HL-60/S4 treated with phorbol 12-myristate 13-acetate at 8.2 ng/mL for 4 days and 3 days (cell line): ENCODE measurements at regions not wholly inside any gene's neighbourhood (a gene's known extent, or its start where the extent isn't known, plus 50 kb on each side); places are given as distances from the start of the nearest gene placed in this dataset.

Experiments used
- in situ Hi-C: fragments of 300-500 bp; cut with MboI; formaldehyde crosslinking; loops from 2 replicates; pipeline ENCODE4 v1.15.0; 2022; ENCODE audit warnings: low sequenced_read_pairs

- in situ Hi-C loops: no loop called here
Measured at GRCh38 chr7:46532571-46532970, 611.5 kb upstream of the IGFBP3 start.

DNA sequence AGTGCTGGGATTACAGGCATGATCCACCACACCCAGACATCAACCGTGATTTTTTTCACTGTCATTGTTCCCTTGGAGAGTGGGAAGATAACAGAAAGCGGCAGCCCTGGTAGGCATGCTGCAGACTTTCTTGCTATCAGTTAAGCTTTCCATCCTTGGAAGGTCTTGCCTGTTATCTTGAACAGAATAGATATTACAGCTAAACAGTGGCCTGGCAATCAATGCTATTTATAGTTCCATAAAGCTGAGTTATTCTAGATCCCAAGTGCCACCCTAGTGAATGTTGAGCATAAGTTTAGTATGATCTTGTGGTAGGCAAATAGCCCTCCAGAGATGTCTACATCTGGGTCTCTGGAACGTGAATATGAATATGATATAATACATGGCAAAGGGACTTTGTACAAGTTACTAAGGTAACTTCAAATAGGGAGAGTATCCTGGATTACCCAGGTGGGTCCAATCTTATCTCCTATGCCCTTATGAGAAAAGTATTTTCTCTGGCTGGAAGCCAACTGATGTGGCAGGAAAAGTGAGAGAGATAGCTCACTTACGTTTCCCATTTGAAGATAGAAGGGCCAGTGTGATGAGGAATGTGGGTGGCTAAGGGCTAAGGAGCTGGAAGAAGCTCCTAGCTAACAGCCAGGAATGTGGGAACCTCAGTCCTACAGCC, 609.1 kb upstream of the IGFBP3 start:
- in situ Hi-C loops: no loop called here

GRCh38 chr7:46527360-46527759, 606.3 kb upstream of the IGFBP3 start:
- in situ Hi-C loops: no loop called here

DNA sequence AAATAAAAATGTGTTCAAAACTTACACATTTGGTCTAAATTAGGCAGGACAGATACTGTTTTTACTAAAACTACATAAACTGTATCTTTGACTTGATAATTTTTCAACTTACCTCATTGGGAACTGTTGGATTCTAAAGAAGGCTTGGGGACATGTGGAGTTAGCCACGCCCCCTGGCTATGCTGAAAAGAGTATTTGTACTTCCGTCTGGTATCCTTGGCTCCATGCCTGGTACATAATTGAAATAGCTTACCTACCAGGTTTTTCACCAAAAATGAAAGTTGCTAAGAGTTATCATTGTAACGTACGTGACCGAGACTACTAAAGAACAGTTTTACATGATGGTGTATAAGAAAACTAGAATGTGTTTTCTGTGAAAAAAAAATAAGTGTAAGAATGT, 604.8 kb upstream of the IGFBP3 start:
- in situ Hi-C loops: no loop called here

- in situ Hi-C loops: no loop called here
Measured at GRCh38 chr7:46524350-46524749, 603.3 kb upstream of the IGFBP3 start.

- in situ Hi-C loops: no loop called here
Measured at GRCh38 chr7:46522354-46522906, 601.4 kb upstream of the IGFBP3 start.

DNA sequence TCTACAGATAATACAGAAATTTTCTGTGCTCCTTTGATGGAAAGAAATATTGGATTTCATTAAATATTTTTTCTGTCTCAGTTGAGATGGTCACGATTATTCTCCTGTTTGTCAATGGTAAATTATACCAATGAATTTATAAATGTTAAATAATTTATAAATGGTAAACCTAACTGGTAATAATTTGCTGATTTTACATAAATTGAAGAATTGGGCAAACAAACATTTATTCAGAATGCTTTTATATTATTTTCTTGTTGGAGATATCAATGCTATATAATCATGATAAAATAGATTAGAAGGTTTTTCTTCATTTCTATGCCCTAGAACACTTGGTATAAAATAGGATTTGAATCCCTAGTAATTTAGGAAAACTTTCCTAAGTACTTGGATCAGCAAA, 597.6 kb upstream of the IGFBP3 start:
- in situ Hi-C loops: no loop called here

DNA sequence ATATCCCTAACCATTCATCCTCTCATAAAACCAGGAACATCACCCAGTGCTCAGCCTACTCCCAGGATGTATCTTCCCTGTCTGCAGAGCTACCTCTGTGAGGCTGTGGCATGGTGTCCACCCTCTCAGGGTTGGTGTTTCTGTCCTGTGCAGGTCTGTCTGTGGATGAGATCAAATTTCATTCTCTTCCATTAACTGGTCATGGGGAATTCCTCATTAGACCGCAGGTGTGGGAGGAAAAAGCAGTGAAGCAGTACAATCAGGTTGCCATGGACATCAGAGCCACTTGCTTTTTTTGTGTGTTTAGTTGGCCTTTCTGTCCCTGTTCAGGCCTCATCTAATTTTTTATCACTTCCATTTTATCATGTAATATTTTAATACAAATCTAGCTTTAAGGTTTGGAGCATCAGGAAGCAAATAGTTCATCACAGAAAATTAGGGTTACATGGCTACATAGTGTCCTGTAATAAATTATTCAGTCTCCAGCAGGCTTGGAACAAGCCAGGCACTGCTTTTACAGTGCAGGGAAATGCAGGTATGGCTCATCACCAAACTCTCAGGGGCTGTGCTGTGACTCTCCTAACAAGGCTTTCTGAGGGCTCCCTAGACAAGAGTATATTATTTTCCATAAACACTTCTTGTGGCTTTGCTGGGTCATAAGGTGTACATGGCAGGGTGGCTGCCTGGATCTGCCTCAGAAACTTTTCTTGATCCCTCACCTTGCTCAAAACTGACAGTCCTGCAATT, 594.9 kb upstream of the IGFBP3 start:
- in situ Hi-C loops: no loop called here

DNA sequence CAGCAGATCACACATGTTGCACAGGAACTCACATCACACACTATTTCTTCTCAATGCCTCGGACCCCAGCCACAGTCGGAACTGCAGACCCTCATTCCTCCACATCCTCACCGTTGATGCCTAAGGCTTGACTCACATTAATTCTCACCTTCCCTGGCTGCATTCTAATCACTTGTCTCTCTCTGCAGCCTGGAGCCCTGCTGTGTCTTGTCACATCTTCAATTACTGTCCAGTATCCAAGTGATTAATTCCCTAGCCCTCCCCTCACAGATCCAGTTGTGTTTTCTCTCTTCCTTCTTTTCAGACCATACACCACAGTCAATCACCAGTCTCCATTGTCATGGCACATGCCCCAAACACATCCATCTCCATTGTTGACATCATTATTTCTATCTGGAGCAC, 592.4 kb upstream of the IGFBP3 start:
- in situ Hi-C loops: no loop called here

GRCh38 chr7:46512891-46513413, 591.9 kb upstream of the IGFBP3 start:
- in situ Hi-C loops: no loop called here

GRCh38 chr7:46511442-46512215, 590.6 kb upstream of the IGFBP3 start:
- in situ Hi-C loops: no loop called here

- in situ Hi-C loops: no loop called here
Measured at GRCh38 chr7:46508583-46508982, 587.5 kb upstream of the IGFBP3 start.

- in situ Hi-C loops: no loop called here
Measured at GRCh38 chr7:46507560-46507959, 586.5 kb upstream of the IGFBP3 start.

DNA sequence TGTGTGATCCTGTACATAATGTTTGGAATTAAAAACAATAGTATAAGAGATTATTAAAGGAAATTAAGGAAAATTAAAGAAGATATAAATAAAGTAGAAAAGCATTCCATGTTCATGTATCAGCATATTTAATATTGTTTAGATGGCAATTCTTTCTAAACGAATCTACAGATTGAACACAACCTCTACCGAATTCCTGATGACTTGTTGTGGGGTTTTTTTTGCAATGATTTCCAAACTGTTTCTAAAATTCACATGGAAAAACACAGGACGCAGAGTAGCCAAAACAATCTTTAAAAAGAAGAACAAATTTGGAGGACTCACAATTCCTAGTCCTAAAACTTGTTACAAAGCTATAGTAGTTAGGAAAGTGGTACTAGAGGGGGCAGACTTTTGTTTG, 573.4 kb upstream of the IGFBP3 start:
- in situ Hi-C loops: no loop called here

GRCh38 chr7:46494028-46494427, 573.0 kb upstream of the IGFBP3 start:
- in situ Hi-C loops: no loop called here

DNA sequence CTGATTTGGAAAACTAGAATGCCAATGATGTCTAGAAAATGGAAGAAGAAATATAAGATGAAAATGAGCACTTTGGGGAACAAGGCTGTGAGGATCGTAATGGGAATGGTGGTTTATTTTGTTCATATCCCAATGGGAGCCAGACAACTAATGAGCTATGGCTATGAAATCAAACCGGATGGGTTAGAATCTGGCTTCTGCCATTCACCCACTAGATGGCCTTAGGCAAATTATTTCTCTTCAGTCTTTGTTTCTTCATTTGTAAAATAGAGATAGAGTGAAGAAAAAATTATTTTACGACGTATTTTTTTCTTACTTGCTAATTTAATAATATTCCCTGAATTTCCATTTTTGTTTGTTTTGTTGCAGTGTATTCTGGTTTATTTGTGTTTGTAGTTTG, 572.1 kb upstream of the IGFBP3 start:
- in situ Hi-C loops: no loop called here

GRCh38 chr7:46492466-46492865, 571.4 kb upstream of the IGFBP3 start:
- in situ Hi-C loops: no loop called here

DNA sequence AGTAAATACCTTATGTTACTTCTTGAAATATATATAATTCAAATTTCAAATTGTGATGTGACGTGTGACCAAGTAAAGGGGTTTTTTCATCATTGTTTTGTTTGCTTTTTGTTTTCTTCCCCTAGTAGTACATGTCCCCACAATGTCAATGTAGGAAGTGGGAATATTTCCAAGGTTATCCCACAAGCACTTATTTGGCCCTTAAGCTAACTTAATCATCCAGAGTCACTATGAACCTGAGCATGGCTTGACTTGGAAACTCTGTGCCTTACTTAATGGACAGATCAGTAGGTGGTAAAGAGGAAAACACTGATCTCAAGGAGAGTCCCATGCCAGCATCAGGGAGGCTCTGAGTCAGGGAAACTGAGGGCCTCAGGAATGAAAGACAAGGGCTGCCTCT, 569.3 kb upstream of the IGFBP3 start:
- in situ Hi-C loops: no loop called here

DNA sequence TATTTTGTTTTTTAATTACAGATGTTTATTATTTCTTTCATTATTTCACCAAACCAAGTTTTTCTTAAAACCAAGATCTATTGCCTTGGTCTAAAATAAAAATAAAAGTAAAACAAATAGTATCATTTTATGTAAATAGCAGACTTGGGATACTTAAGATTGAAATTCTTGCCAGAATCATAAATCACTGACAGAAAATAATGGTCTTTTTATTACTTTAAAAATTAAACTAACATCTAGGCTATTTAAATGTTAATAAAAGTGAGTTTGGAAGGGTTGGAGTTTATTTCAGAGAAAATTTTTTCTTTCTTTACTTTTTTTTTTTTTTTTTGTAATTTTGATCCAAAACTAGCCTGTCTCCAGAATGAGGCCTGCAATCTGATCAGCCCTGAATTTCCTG, 568.0 kb upstream of the IGFBP3 start:
- in situ Hi-C loops: no loop called here

DNA sequence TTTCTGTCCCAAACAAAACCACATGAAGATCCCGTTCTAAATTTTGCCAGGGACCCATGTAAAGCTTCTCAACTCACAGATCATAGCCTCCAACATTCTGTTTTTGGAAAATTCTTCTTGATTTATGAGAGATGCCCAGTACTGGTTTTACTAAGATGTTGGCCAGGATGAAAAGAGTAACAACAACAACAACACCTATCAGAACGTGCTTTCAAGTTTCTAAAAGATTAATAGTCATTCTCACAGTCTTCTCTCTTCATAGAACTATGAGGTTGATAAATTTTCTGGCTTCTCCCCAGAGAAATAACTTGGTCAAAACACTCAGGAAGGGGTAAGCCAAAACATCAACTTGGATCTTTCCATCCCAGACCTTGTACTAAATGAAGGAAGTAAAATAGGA, 567.5 kb upstream of the IGFBP3 start:
- in situ Hi-C loops: no loop called here
